SJSA1 (cell line): ENCODE measurements at regions not wholly inside any gene's neighbourhood (a gene's known extent, or its start where the extent isn't known, plus 50 kb on each side); places are given as distances from the start of the nearest gene placed in this dataset.

Source experiments
- DNase-seq, 2 experiments: peaks; one replicate each; pipeline ENCODE4 v3.0.0-alpha.2; 2015 to 2020; ENCODE audit warnings: low spot score in 2 of 2, low read depth in 1 of 2
- H3K27ac ChIP-seq: fragments of 250-450 bp; sonication (Bioruptor Pico); 2 replicates; pipeline ENCODE4 v1.5.1; 2020; ENCODE audit warnings: mild to moderate bottlenecking, moderate library complexity
- H3K27me3 ChIP-seq: fragments of 250-450 bp; sonication (Bioruptor Pico); replicated peaks from 2 replicates; pipeline ENCODE4 v1.5.1; 2020; ENCODE audit warnings: mild to moderate bottlenecking, moderate library complexity
- H3K36me3 ChIP-seq: fragments of 250-450 bp; sonication (Bioruptor Pico); 2 replicates; pipeline ENCODE4 v1.5.1; 2020; ENCODE audit warnings: mild to moderate bottlenecking
- H3K4me1 ChIP-seq: fragments of 250-450 bp; sonication (Bioruptor Pico); replicated peaks from 2 replicates; pipeline ENCODE4 v1.6.1; 2021; ENCODE audit warnings: mild to moderate bottlenecking
- H3K4me3 ChIP-seq: fragments of 250-450 bp; sonication (Bioruptor Pico); 2 replicates; pipeline ENCODE4 v1.5.1; 2020; ENCODE audit warnings: mild to moderate bottlenecking
- H3K9me3 ChIP-seq: fragments of 250-450 bp; sonication (Bioruptor Pico); replicated peaks from 2 replicates; pipeline ENCODE4 v1.5.1; 2020; ENCODE audit warnings: mild to moderate bottlenecking

GRCh38 chr7:144995495-144995894, 159.6 kb upstream of the TPK1 start:
- no peaks in the 10 kb centered on the region for H3K27me3 ChIP-seq
- no peaks in the 10 kb centered on the region for H3K4me1 ChIP-seq
- peaks cover 4% of the 10 kb centered on the region; the same call in 1 of the 2 replicates for H3K9me3 ChIP-seq
- no peak for DNase-seq
- H3K4me3 ChIP-seq: no peak overlapping the region
- no peaks in the 10 kb centered on the region for H3K36me3 ChIP-seq
- no peak overlapping the region for H3K27ac ChIP-seq

- H3K27ac ChIP-seq: no peak overlapping the region
- no peak for DNase-seq
- no peaks in the 10 kb centered on the region for H3K36me3 ChIP-seq
- H3K4me3 ChIP-seq: no peak overlapping the region
- H3K9me3 ChIP-seq: 0 out of 2 replicates have a peak, but pooled peaks cover 4% of the 10 kb centered on the region
- H3K4me1 ChIP-seq: no peaks in the 10 kb centered on the region
- no peaks in the 10 kb centered on the region for H3K27me3 ChIP-seq
These were observed 155.2 kb upstream of the TPK1 start for GRCh38 chr7:144991041-144991440.

GRCh38 chr7:144987686-144988085, 151.8 kb upstream of the TPK1 start:
- Histone ChIP-seq H3K27ac (no peak overlapping the region), H3K4me3 (no peak overlapping the region)
- DNase-seq: no peak

GRCh38 chr7:144982133-144982532, 146.3 kb upstream of the TPK1 start:
- no peak overlapping the region for H3K27ac ChIP-seq
- H3K4me1 ChIP-seq: no peaks in the 10 kb centered on the region
- H3K9me3 ChIP-seq: no peaks in the 10 kb centered on the region

More at GRCh38 chr7:144987686-144988085, 151.8 kb upstream of the TPK1 start:
- Histone ChIP-seq H3K9me3 (0 out of 2 replicates have a peak, but pooled peaks cover 4% of the 10 kb centered on the region), H3K27me3 (no peaks in the 10 kb centered on the region), H3K36me3 (no peaks in the 10 kb centered on the region), H3K4me1 (no peaks in the 10 kb centered on the region)

GRCh38 chr7:144975882-144976281, 140.0 kb upstream of the TPK1 start:
- Histone ChIP-seq H3K9me3 (no peaks in the 10 kb centered on the region), H3K4me3 (no peak overlapping the region), H3K4me1 (no peaks in the 10 kb centered on the region), H3K36me3 (no peaks in the 10 kb centered on the region), H3K27me3 (no peaks in the 10 kb centered on the region), H3K27ac (no peak overlapping the region)
- DNase-seq: no peak

More at GRCh38 chr7:144982133-144982532, 146.3 kb upstream of the TPK1 start:
- Histone ChIP-seq H3K4me3 (no peak overlapping the region), H3K36me3 (no peaks in the 10 kb centered on the region), H3K27me3 (no peaks in the 10 kb centered on the region)
- DNase-seq: no peak

- Histone ChIP-seq H3K27me3 (no peaks in the 10 kb centered on the region), H3K4me1 (no peaks in the 10 kb centered on the region), H3K27ac (no peak overlapping the region), H3K9me3 (no peaks in the 10 kb centered on the region), H3K4me3 (no peak overlapping the region), H3K36me3 (no peaks in the 10 kb centered on the region)
- no peak for DNase-seq
These were observed 133.9 kb upstream of the TPK1 start for GRCh38 chr7:144969787-144970186.

- DNase-seq: no peak
- Histone ChIP-seq H3K9me3 (no peaks in the 10 kb centered on the region), H3K4me1 (no peaks in the 10 kb centered on the region), H3K36me3 (no peaks in the 10 kb centered on the region), H3K27me3 (no peaks in the 10 kb centered on the region), H3K4me3 (no peak overlapping the region), H3K27ac (no peak overlapping the region)
These were observed 124.9 kb upstream of the TPK1 start for GRCh38 chr7:144960763-144961162.

- Histone ChIP-seq H3K4me1 (no peaks in the 10 kb centered on the region), H3K27ac (no peak overlapping the region), H3K27me3 (no peaks in the 10 kb centered on the region), H3K4me3 (no peak overlapping the region), H3K9me3 (no peaks in the 10 kb centered on the region), H3K36me3 (no peaks in the 10 kb centered on the region)
- DNase-seq: no peak
These were observed 122.1 kb upstream of the TPK1 start for GRCh38 chr7:144957998-144958397.

GRCh38 chr7:144955422-144955821, 119.6 kb upstream of the TPK1 start:
- no peaks in the 10 kb centered on the region for H3K9me3 ChIP-seq
- DNase-seq: no peak
- no peaks in the 10 kb centered on the region for H3K36me3 ChIP-seq
- no peak overlapping the region for H3K27ac ChIP-seq
- no peak overlapping the region for H3K4me3 ChIP-seq
- H3K4me1 ChIP-seq: no peaks in the 10 kb centered on the region
- H3K27me3 ChIP-seq: no peaks in the 10 kb centered on the region

GRCh38 chr7:144941127-144941526, 105.3 kb upstream of the TPK1 start:
- DNase-seq: no peak
- no peaks in the 10 kb centered on the region for H3K27me3 ChIP-seq
- no peaks in the 10 kb centered on the region for H3K36me3 ChIP-seq
- no peaks in the 10 kb centered on the region for H3K4me1 ChIP-seq
- no peaks in the 10 kb centered on the region for H3K9me3 ChIP-seq
- H3K4me3 ChIP-seq: no peak overlapping the region
- no peak overlapping the region for H3K27ac ChIP-seq

- Histone ChIP-seq H3K27me3 (no peaks in the 10 kb centered on the region), H3K9me3 (0 out of 2 replicates have a peak, but pooled peaks cover 2% of the 10 kb centered on the region), H3K4me3 (no peak overlapping the region), H3K36me3 (no peaks in the 10 kb centered on the region), H3K4me1 (no peaks in the 10 kb centered on the region), H3K27ac (no peak overlapping the region)
- no peak for DNase-seq
These were observed 101.3 kb upstream of the TPK1 start for GRCh38 chr7:144937199-144937598.

GRCh38 chr7:144936314-144936713, 100.5 kb upstream of the TPK1 start:
- no peak for DNase-seq
- no peak overlapping the region for H3K27ac ChIP-seq
- H3K36me3 ChIP-seq: no peaks in the 10 kb centered on the region
- H3K4me3 ChIP-seq: no peak overlapping the region
- no peaks in the 10 kb centered on the region for H3K4me1 ChIP-seq
- H3K9me3 ChIP-seq: 0 out of 2 replicates have a peak, but pooled peaks cover 2% of the 10 kb centered on the region
- no peaks in the 10 kb centered on the region for H3K27me3 ChIP-seq

GRCh38 chr7:144910411-144910810, 74.6 kb upstream of the TPK1 start:
- no peaks in the 10 kb centered on the region for H3K4me1 ChIP-seq
- H3K36me3 ChIP-seq: no peaks in the 10 kb centered on the region
- H3K27me3 ChIP-seq: no peaks in the 10 kb centered on the region
- H3K27ac ChIP-seq: no peak overlapping the region
- H3K9me3 ChIP-seq: no peaks in the 10 kb centered on the region
- DNase-seq: no peak
- no peak overlapping the region for H3K4me3 ChIP-seq

GRCh38 chr7:144908943-144909556, 73.2 kb upstream of the TPK1 start:
- DNase-seq: no peak
- no peaks in the 10 kb centered on the region for H3K27me3 ChIP-seq

GRCh38 chr7:144908324-144908723, 72.5 kb upstream of the TPK1 start:
- Histone ChIP-seq H3K27ac (no peak overlapping the region), H3K4me3 (no peak overlapping the region), H3K27me3 (no peaks in the 10 kb centered on the region), H3K36me3 (no peaks in the 10 kb centered on the region), H3K4me1 (no peaks in the 10 kb centered on the region), H3K9me3 (no peaks in the 10 kb centered on the region)
- no peak for DNase-seq

More at GRCh38 chr7:144908943-144909556, 73.2 kb upstream of the TPK1 start:
- no peaks in the 10 kb centered on the region for H3K9me3 ChIP-seq
- no peak overlapping the region for H3K27ac ChIP-seq
- no peaks in the 10 kb centered on the region for H3K4me1 ChIP-seq
- H3K4me3 ChIP-seq: no peak overlapping the region
- no peaks in the 10 kb centered on the region for H3K36me3 ChIP-seq
